T-helper 17 cell (primary cell): ENCODE measurements at regions not wholly inside any gene's neighbourhood (a gene's known extent, or its start where the extent isn't known, plus 50 kb on each side); places are given as distances from the start of the nearest gene placed in this dataset.

Experiments used
- ATAC-seq: fragments of 150-1000 bp; cut with Tn5 transposase; 2 replicates; pipeline ENCODE4 v1.10.0; 2021; ENCODE audit warnings: mild to moderate bottlenecking, moderate library complexity
- DNase-seq, 3 donors: peaks; one replicate each; pipeline versions ENCODE4 v3.0.0 to v3.0.0-alpha.2; 2020 to 2021
- H3K9me3 ChIP-seq: one replicate; pipeline ENCODE4 v1.7.0; 2013; ENCODE audit warnings: low read length, mild to moderate bottlenecking; ENCODE audit not compliant: control insufficient read depth, poor library complexity, severe bottlenecking
- H3K27ac Mint-ChIP-seq: one replicate; pipeline ENCODE4 v1.8.0; 2022; ENCODE audit warnings: mild to moderate bottlenecking, moderate library complexity, mixed read lengths
- H3K27me3 Mint-ChIP-seq: one replicate; pipeline ENCODE4 v1.8.0; 2022; ENCODE audit warnings: mixed read lengths
- H3K36me3 Mint-ChIP-seq: one replicate; pipeline ENCODE4 v1.8.0; 2022; ENCODE audit warnings: low read depth, mixed read lengths
- H3K4me1 Mint-ChIP-seq: one replicate; pipeline ENCODE4 v1.8.0; 2022; ENCODE audit warnings: mild to moderate bottlenecking, mixed read lengths
- H3K4me3 Mint-ChIP-seq: one replicate; pipeline ENCODE4 v1.8.0; 2022; ENCODE audit warnings: mild to moderate bottlenecking, moderate library complexity, mixed read lengths

DNA sequence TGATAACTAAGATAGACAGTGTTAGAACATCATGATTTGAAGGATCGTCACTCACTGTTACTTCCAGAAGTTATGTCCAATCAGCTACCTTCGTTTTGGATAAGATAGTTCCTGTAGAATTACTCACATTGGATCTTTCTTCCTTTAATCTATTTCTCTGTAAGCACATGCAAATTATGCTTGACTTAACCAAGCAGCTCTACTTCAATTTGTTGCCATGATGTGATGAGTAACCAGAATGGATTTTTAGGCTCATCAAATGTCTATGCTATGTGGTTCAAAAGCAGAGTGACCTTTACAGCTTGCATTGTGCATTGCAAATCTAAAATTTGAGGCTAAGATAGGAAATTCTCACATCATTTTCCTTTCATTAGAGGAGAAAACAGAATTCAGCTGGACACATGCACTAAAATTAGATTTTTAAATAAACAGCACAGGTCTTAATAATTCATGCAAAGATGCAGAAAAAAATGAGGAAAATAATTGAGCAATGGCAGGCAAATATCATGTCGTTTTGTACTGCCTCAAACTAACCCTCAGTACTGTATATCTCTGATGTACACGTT, 76.7 kb upstream of the ZFP64 start:
- ATAC-seq (no peak), DNase-seq (no peak)
- Mint-ChIP-seq H3K27ac (no peak overlapping the region), H3K36me3 (peaks cover 2% of the 10 kb centered on the region), H3K4me1 (no peaks in the 10 kb centered on the region), H3K4me3 (no peak overlapping the region), H3K27me3 (peaks cover 14% of the 10 kb centered on the region)
- H3K9me3 ChIP-seq = no peaks in the 10 kb centered on the region

DNA sequence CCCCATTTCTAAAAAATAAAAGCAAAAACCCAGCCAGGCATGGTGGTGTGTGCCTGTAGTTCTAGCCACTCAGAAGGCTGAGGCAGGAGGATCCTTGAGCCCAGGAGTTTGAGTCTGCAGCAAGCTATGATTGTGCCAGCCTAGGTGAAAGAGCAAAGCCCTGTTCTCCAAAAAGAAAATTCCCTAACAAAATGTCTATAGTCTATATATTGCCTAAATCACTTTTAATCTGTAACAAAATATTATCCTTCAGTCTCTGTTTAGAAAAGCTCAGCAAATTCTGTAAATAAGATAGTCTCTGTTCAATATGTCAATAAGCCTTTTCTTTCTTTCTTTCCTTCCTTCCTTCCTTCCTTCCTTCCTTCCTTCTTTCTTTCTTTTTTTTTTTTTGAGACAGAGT, 75.8 kb upstream of the ZFP64 start:
- Mint-ChIP-seq H3K27me3 (peaks cover 14% of the 10 kb centered on the region), H3K4me1 (no peaks in the 10 kb centered on the region), H3K36me3 (peaks cover 2% of the 10 kb centered on the region), H3K4me3 (no peak overlapping the region), H3K27ac (no peak overlapping the region)
- ATAC-seq (no peak), DNase-seq (no peak)
- H3K9me3 ChIP-seq = no peaks in the 10 kb centered on the region

DNA sequence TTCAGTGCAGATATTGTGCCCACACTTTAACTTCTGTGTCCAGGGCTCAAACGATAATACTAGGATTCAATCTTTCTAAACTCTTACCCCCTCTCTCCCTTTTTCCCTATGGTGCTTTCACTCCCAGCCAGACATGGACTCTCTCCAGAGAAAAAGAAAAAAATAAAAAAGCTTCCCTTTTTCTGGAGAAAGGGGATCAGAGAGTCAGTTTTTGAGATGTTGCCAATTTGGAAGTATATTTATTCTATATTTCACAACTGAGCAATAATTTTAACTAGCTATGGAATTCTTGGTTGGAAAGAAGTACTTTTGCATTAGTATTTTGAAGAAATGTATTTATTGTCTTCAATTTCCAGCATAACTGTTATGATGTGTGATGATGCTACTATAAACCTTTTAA, 72.2 kb upstream of the ZFP64 start:
- H3K9me3 ChIP-seq = no peaks in the 10 kb centered on the region
- peaks cover 2% of the 10 kb centered on the region for H3K4me1 Mint-ChIP-seq
- no peak overlapping the region for H3K27ac Mint-ChIP-seq
- H3K27me3 Mint-ChIP-seq = peaks cover 17% of the 10 kb centered on the region
- ATAC-seq (no peak), DNase-seq (no peak)
- no peak overlapping the region for H3K4me3 Mint-ChIP-seq
- H3K36me3 Mint-ChIP-seq = peaks cover 2% of the 10 kb centered on the region

- Mint-ChIP-seq H3K4me1 (peaks cover 2% of the 10 kb centered on the region), H3K36me3 (peaks cover 2% of the 10 kb centered on the region), H3K4me3 (no peak overlapping the region), H3K27me3 (peaks cover 17% of the 10 kb centered on the region), H3K27ac (no peak overlapping the region)
- DNase-seq (no peak), ATAC-seq (no peak)
- no peaks in the 10 kb centered on the region for H3K9me3 ChIP-seq
Measured at GRCh38 chr20:52261792-52262191, 70.2 kb upstream of the ZFP64 start.

DNA sequence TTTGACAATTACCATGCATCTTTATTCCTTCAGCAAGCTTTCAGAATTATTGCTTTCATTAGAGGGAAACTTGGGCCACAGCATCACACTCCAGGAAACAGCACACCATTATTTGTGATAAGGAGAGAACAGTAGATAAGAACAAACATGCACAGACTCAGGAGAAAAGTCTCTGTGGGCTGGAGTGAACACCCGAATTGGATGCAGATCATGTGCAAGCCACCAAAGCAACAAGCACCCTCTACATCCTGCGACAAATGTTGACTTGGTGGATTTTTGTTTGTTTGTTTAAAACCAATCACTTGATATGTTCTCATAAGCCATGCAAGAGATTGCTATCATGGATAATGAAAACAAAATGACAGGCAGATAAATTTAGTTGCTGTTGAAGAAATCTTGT, 67.7 kb upstream of the ZFP64 start:
- H3K9me3 ChIP-seq = no peaks in the 10 kb centered on the region
- H3K27me3 Mint-ChIP-seq = peaks cover 21% of the 10 kb centered on the region
- DNase-seq (no peak), ATAC-seq (no peak)
- no peak overlapping the region for H3K4me3 Mint-ChIP-seq
- peaks cover 2% of the 10 kb centered on the region for H3K4me1 Mint-ChIP-seq
- no peaks in the 10 kb centered on the region for H3K36me3 Mint-ChIP-seq
- no peak overlapping the region for H3K27ac Mint-ChIP-seq

DNA sequence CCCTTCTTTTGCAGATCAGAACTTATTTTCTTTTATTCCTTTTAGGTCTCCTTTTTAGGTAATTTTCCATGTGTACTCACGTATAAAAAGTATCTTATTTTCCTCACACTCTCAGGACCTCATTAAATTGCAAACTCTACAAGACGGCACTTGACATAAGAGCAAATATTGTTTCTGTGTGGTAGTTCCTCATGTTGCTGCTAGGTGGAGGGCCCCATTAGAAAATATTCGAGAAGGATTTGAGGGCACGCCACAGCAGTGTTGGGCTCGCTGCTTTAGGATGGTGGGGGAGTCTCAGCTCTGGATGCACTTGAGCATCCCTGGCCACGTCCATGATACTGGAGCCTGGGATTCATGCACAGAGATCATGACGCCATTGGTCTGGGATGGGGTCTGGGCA, 64.9 kb upstream of the ZFP64 start:
- H3K9me3 ChIP-seq = no peaks in the 10 kb centered on the region
- Mint-ChIP-seq H3K27ac (no peak overlapping the region), H3K27me3 (peaks cover 21% of the 10 kb centered on the region), H3K4me1 (peaks cover 2% of the 10 kb centered on the region), H3K4me3 (no peak overlapping the region), H3K36me3 (no peaks in the 10 kb centered on the region)
- DNase-seq = no peak
- ATAC-seq = no peak

DNA sequence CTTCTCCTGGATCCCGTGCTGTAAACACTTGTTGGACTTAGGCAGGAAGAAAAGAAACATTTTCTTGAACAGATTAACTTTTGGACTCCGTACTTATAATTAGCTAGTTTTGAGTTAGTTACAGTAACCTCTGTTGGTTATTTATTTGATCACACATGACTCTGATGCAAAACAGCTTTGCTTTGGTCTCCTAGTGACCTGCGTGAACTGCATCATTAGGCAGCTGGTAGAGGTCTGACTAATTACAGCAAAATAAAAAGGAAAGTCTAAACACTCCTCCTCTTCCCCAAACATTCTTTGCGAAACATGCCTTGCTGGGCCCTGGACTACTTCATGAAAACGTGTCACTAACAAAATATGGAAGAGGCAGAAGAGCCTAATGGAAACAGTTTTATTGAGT, 61.1 kb upstream of the ZFP64 start:
- DNase-seq (no peak), ATAC-seq (no peak)
- H3K9me3 ChIP-seq = no peaks in the 10 kb centered on the region
- Mint-ChIP-seq H3K27ac (no peak overlapping the region), H3K4me1 (no peaks in the 10 kb centered on the region), H3K4me3 (no peak overlapping the region), H3K36me3 (no peaks in the 10 kb centered on the region), H3K27me3 (peaks cover 12% of the 10 kb centered on the region)

DNA sequence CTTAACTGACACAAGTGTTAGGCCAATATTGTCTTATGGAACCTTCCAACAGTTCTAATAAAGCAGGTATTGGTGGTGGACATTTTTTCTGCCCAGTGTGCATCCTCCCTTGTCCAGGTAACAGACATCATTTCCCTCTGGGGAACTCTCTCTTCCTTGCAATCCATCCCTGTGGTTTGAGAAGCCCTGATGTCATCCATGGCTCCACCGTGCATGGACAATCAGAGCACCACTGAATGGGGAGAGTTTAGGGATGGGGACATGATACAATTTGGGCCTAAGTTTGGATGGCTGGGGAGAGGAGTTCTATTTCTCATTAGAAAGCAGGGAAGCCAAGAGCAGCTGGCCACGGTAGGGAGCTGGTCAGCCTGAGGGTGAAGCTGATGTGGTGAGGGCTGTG, 60.2 kb upstream of the ZFP64 start:
- ATAC-seq (no peak), DNase-seq (no peak)
- no peaks in the 10 kb centered on the region for H3K9me3 ChIP-seq
- Mint-ChIP-seq H3K27me3 (peaks cover 11% of the 10 kb centered on the region), H3K4me1 (no peaks in the 10 kb centered on the region), H3K27ac (no peak overlapping the region), H3K4me3 (no peak overlapping the region), H3K36me3 (no peaks in the 10 kb centered on the region)

- DNase-seq (no peak), ATAC-seq (no peak)
- Mint-ChIP-seq H3K4me3 (no peak overlapping the region), H3K36me3 (no peaks in the 10 kb centered on the region), H3K27me3 (peaks cover 6% of the 10 kb centered on the region), H3K4me1 (no peaks in the 10 kb centered on the region), H3K27ac (no peak overlapping the region)
- H3K9me3 ChIP-seq = no peaks in the 10 kb centered on the region
Measured at GRCh38 chr20:52251136-52251700, 59.6 kb upstream of the ZFP64 start.

GRCh38 chr20:52247548-52247947, 56.0 kb upstream of the ZFP64 start:
- H3K4me1 Mint-ChIP-seq = peaks cover 3% of the 10 kb centered on the region
- no peaks in the 10 kb centered on the region for H3K9me3 ChIP-seq
- no peak overlapping the region for H3K27ac Mint-ChIP-seq
- H3K36me3 Mint-ChIP-seq = no peaks in the 10 kb centered on the region
- H3K4me3 Mint-ChIP-seq = no peak overlapping the region
- no peak for DNase-seq
- ATAC-seq = no peak
- peaks cover 7% of the 10 kb centered on the region for H3K27me3 Mint-ChIP-seq

DNA sequence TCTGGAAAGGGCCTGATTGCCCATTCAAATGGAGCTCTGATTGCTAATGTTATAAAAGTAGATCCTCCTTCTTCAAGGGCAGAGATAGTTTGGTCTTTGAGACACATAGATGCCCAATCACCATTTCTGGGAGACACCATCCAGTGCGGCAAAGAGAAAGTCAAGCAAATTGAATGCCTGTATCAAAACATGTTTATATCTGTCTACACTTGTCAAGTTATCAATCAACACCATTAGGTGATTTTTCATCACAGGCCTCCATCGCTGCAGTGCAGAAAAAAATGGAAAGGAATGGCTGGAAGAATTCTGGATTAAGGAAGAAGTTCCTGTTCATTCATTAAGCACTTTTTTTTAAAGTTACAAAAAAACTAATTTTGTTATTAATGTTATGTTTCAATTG, 54.8 kb upstream of the ZFP64 start:
- H3K9me3 ChIP-seq = no peaks in the 10 kb centered on the region
- no peak overlapping the region for H3K4me3 Mint-ChIP-seq
- H3K27me3 Mint-ChIP-seq = peaks cover 7% of the 10 kb centered on the region
- no peaks in the 10 kb centered on the region for H3K36me3 Mint-ChIP-seq
- ATAC-seq (no peak), DNase-seq (no peak)
- H3K27ac Mint-ChIP-seq = no peak overlapping the region
- H3K4me1 Mint-ChIP-seq = peaks cover 3% of the 10 kb centered on the region

- ATAC-seq (no peak), DNase-seq (no peak)
- H3K9me3 ChIP-seq = no peaks in the 10 kb centered on the region
- Mint-ChIP-seq H3K4me1 (peaks cover 3% of the 10 kb centered on the region), H3K27ac (no peak overlapping the region), H3K36me3 (no peaks in the 10 kb centered on the region), H3K27me3 (peaks cover 7% of the 10 kb centered on the region), H3K4me3 (no peak overlapping the region)
Measured at GRCh38 chr20:52244702-52245101, 53.1 kb upstream of the ZFP64 start.

- DNase-seq (no peak), ATAC-seq (no peak)
- peaks cover 17% of the 10 kb centered on the region for H3K27me3 Mint-ChIP-seq
- H3K9me3 ChIP-seq = no peaks in the 10 kb centered on the region
- peaks cover 3% of the 10 kb centered on the region for H3K4me1 Mint-ChIP-seq
- H3K27ac Mint-ChIP-seq = no peak overlapping the region
- H3K36me3 Mint-ChIP-seq = no peaks in the 10 kb centered on the region
- no peak overlapping the region for H3K4me3 Mint-ChIP-seq
Measured at GRCh38 chr20:52242237-52243230, 51.0 kb upstream of the ZFP64 start.
